SK-N-SH treated with all-trans-retinoic acid at 6 μM for 48 hours (cell line): ENCODE measurements at regions not wholly inside any gene's neighbourhood (a gene's known extent, or its start where the extent isn't known, plus 50 kb on each side); places are given as distances from the start of the nearest gene placed in this dataset.

Experiments
- ARNTL ChIP-seq: fragments of 450-650 bp; formaldehyde crosslinking; IDR thresholded peaks from 2 replicates; pipeline ENCODE4 v1.5.0; 2020; ENCODE audit warnings: low read depth, mild to moderate bottlenecking, moderate library complexity, borderline replicate concordance
- BACH2 ChIP-seq: fragments of 250-450 bp; sonication (Bioruptor Pico); IDR thresholded peaks from 2 replicates; pipeline ENCODE4 v1.9.0; 2021; ENCODE audit warnings: mild to moderate bottlenecking, borderline replicate concordance
- CREB5 ChIP-seq: fragments of 250-450 bp; sonication (Bioruptor Pico); IDR thresholded peaks from 2 replicates; pipeline ENCODE4 v1.5.1; 2020; ENCODE audit warnings: low read depth, mild to moderate bottlenecking, moderate library complexity
- CSDC2 ChIP-seq: fragments of 250-450 bp; sonication (Bioruptor Pico); IDR thresholded peaks from 2 replicates; pipeline ENCODE4 v1.5.0; 2020; ENCODE audit warnings: mild to moderate bottlenecking, moderate library complexity
- CSRNP3 ChIP-seq: fragments of 250-450 bp; sonication (Bioruptor Pico); IDR thresholded peaks from 2 replicates; pipeline ENCODE4 v1.5.1; 2021; ENCODE audit warnings: mild to moderate bottlenecking, moderate library complexity
- ISL1 ChIP-seq: fragments of 250-450 bp; sonication (Bioruptor Pico); IDR thresholded peaks from 2 replicates; pipeline ENCODE4 v2.1.2; 2022; ENCODE audit warnings: mild to moderate bottlenecking, moderate library complexity
- PATZ1 ChIP-seq: fragments of 250-450 bp; sonication (Bioruptor Pico); IDR thresholded peaks from 2 replicates; pipeline ENCODE4 v1.8.0; 2020; ENCODE audit warnings: mild to moderate bottlenecking, moderate library complexity, borderline replicate concordance
- POU6F1 ChIP-seq: fragments of 250-450 bp; sonication (Bioruptor Pico); IDR thresholded peaks from 2 replicates; pipeline ENCODE4 v1.8.0; 2021; ENCODE audit warnings: low read depth, mild to moderate bottlenecking, moderate library complexity, borderline replicate concordance
- RARB ChIP-seq: fragments of 250-450 bp; sonication (Bioruptor Pico); IDR thresholded peaks from 2 replicates; pipeline ENCODE4 v1.8.0; 2021; ENCODE audit warnings: mild to moderate bottlenecking, moderate library complexity
- SNAI2 ChIP-seq: fragments of 250-450 bp; sonication (Bioruptor Pico); IDR thresholded peaks from 2 replicates; pipeline ENCODE4 v1.5.0; 2020; ENCODE audit warnings: mild to moderate bottlenecking, moderate library complexity
- TOX ChIP-seq: fragments of 250-450 bp; sonication (Bioruptor Pico); IDR thresholded peaks from 2 replicates; pipeline ENCODE4 v1.8.0; 2021; ENCODE audit warnings: mild to moderate bottlenecking, moderate library complexity, borderline replicate concordance
- ZFP3 ChIP-seq: fragments of 250-450 bp; sonication (Bioruptor Pico); IDR thresholded peaks from 2 replicates; pipeline ENCODE4 v1.5.0; 2020; ENCODE audit warnings: mild to moderate bottlenecking, moderate library complexity
- ZFP30 ChIP-seq: fragments of 450-650 bp; formaldehyde crosslinking; IDR thresholded peaks from 2 replicates; pipeline ENCODE4 v1.5.0; 2022; ENCODE audit warnings: mild to moderate bottlenecking, moderate library complexity
- ZNF565 ChIP-seq: fragments of 450-650 bp; formaldehyde crosslinking; conservative IDR thresholded peaks from 2 replicates; pipeline ENCODE4 v1.5.0; 2020; ENCODE audit warnings: low read depth, mild to moderate bottlenecking, moderate library complexity

GRCh38 chr10:128497660-128498377, 371.6 kb upstream of the MKI67 start:
- TF ChIP-seq ZFP30 (CRISPR knock-in tag) (no peak), ZNF565 (no peak), RARB (CRISPR knock-in tag) (no peak), SNAI2 (CRISPR knock-in tag) (no peak), ARNTL (CRISPR knock-in tag) (no peak), CSDC2 (CRISPR knock-in tag) (no peak), TOX (CRISPR knock-in tag) (no peak), CREB5 (CRISPR knock-in tag) (no peak), ISL1 (CRISPR knock-in tag) (no peak), ZFP3 (CRISPR knock-in tag) (no peak), PATZ1 (CRISPR knock-in tag) (no peak), CSRNP3 (CRISPR knock-in tag) (no peak), BACH2 (CRISPR knock-in tag) (no peak), POU6F1 (CRISPR knock-in tag) (no peak)
